Skeletal muscle satellite cell (primary cell): ENCODE measurements at regions not wholly inside any gene's neighbourhood (a gene's known extent, or its start where the extent isn't known, plus 50 kb on each side); places are given as distances from the start of the nearest gene placed in this dataset.
"Not testable (repeated sequence)": the region's sequence is repeated elsewhere in the genome, so short reads cannot be mapped to it uniquely, and the experiment has no call there.

Experiments used
- H3K27me3 ChIP-seq: 2 replicates; pipeline ENCODE4 v1.7.0; 2013; ENCODE audit warnings: low read length; ENCODE audit not compliant: control insufficient read depth, insufficient read depth
- H3K36me3 ChIP-seq: 2 replicates; pipeline ENCODE4 v1.7.0; 2013; ENCODE audit warnings: mild to moderate bottlenecking, control low read depth, low read length; ENCODE audit not compliant: insufficient read depth
- H3K4me1 ChIP-seq: 2 replicates; pipeline ENCODE4 v1.7.0; 2013; ENCODE audit warnings: low read length; ENCODE audit not compliant: control insufficient read depth, insufficient read depth
- H3K4me2 ChIP-seq: 2 replicates; pipeline ENCODE4 v1.7.0; 2013; ENCODE audit warnings: mild to moderate bottlenecking, low read length
- H3K4me3 ChIP-seq: 2 replicates; pipeline ENCODE4 v1.7.0; 2013; ENCODE audit warnings: low read length
- H3K9ac ChIP-seq: 2 replicates; pipeline ENCODE4 v1.7.0; 2013; ENCODE audit warnings: mild to moderate bottlenecking, low read depth, low read length, moderate library complexity
- H3K9me3 ChIP-seq: replicated peaks from 2 replicates; pipeline ENCODE4 v1.7.0; 2013; ENCODE audit warnings: mild to moderate bottlenecking, control low read depth, low read length

DNA sequence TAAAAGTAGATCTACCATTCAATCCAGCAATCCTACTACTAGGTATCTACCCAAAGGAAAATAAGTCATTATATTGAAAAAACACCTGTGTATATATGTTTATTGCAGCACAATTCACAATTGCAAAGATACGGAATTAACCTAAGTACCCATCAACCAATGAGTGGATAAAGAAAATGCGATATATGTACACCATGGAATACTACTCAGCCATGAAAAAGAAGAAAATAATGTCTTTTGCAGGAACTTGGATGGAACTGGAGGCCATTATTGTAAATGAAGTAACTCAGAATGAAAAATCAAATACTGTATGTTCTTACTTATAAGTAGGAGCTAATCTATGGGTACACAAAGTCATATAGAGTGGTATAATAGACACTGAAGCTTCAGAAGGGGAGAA, 63.4 kb upstream of the PITX1 start:
- Histone ChIP-seq H3K4me2 (no peak overlapping the region), H3K9me3 (no peaks in the 10 kb centered on the region), H3K27me3 (peaks cover 33% of the 10 kb centered on the region), H3K4me3 (no peak overlapping the region), H3K9ac (no peak overlapping the region), H3K4me1 (no peaks in the 10 kb centered on the region), H3K36me3 (no peaks in the 10 kb centered on the region)

DNA sequence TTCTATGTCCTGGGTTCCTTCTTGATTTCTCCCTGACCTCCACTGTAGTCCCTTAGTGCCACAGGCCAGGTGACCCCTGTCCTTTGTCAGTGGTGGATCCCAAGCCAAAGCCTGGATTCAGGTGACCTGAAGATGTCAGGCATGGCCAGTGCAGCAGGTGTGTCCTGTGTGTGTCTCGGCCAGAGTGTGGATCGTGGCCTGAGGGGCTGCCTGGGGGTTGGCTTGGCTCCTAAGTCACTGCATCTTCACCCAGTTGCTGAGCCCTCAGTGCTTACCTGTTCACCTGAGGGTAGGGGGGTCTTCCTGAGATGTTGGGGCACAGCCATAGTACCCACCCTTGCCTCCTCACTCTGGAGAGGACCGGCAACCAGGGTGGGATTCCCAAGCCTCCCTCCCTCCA, 61.8 kb upstream of the PITX1 start:
- H3K36me3 ChIP-seq = no peaks in the 10 kb centered on the region
- H3K4me3 ChIP-seq = no peak overlapping the region
- H3K27me3 ChIP-seq = peaks cover 25% of the 10 kb centered on the region
- no peaks in the 10 kb centered on the region for H3K4me1 ChIP-seq
- H3K9me3 ChIP-seq = no peaks in the 10 kb centered on the region
- H3K9ac ChIP-seq = no peak overlapping the region
- H3K4me2 ChIP-seq = no peak overlapping the region

DNA sequence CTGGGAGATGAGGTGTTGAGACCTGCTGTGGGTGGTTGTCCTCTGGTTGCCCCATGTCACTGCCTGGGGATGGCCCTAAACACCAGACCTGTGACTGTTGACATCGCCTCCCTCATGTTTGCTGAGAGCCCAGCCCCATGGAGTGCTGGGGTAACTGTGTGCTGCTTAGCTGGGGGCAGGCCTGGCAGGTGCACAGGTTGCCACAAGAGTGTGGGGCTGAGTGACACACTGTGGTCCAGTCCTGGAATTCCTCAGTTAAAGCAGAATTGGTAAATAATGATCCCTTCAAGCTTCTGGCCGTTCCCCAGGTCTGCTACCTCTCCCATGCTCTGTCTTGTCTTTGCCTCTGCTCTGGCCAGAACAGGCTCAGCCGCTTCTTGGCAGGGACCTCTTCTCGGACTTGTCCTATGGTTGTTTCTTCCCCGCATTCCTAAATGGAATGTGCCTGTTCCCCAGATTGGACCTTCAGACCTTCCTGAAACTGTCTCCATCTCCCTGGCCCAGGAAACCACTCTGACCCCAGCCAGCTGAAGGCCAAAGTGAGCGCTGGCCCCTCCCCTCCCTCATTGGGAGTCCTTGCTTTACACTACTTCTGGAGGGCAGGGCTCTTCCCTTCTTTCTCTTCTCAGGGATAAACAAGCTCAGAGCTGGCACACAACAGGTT, 61.2 kb upstream of the PITX1 start:
- no peaks in the 10 kb centered on the region for H3K36me3 ChIP-seq
- no peak overlapping the region for H3K4me2 ChIP-seq
- H3K9ac ChIP-seq = no peak overlapping the region
- no peaks in the 10 kb centered on the region for H3K4me1 ChIP-seq
- no peaks in the 10 kb centered on the region for H3K9me3 ChIP-seq
- no peak overlapping the region for H3K4me3 ChIP-seq
- peaks cover 18% of the 10 kb centered on the region for H3K27me3 ChIP-seq

DNA sequence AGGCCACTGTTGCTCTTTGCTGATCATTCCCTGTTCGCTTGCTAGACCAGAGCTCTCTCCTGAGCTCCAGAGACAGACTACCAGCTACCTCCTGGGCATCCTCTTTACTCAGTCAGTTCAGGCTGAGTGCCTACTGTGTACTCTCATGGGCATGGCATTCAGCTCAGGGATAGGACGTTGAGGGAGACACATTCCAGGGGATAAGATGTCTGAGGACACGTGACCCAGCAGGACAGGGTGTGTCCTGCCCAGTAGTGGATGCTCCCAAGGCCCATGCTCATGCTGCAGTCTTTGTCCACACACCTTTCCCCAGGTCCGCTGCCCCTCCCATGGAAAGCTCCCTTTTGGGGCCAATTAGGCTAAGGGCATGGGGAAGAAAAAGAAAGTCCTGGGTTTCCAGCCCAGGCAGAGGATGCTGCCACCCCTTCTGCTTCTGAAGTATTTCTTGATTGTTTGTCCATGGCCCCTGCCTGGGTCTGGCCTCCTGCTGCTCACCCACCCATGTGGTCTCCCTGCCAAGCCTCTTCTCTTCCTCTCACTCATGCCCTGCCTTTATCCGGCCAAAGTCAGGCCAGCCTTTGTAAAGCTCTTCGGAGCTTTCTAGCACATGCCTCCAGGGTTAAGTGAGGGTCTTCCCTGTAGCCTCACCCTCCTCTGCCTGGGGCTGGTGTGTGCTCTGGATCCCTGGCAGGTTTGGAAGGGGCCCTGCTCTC, 60.5 kb upstream of the PITX1 start:
- Histone ChIP-seq H3K9ac (no peak overlapping the region), H3K36me3 (no peaks in the 10 kb centered on the region), H3K4me3 (no peak overlapping the region), H3K4me1 (no peaks in the 10 kb centered on the region), H3K9me3 (no peaks in the 10 kb centered on the region), H3K4me2 (no peak overlapping the region), H3K27me3 (peaks cover 18% of the 10 kb centered on the region)

DNA sequence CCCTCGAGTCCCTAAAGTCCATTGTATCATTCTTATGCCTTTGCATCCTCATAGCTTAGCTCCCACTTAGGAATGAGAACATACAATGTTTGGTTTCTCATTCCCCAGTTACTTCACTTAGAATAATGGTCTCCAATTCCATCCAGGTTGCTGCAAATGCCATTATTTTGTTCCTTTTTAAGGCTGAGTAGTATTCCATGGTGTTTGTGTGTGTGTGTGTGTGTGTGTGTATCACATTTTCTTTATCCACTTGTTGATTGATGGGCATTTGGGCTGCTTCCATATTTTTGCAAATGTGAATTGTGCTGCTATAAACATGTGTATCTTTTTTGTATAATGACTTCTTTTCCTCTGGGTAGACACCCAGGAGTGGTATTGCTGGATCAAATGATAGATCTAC, 59.5 kb upstream of the PITX1 start:
- peaks cover 25% of the 10 kb centered on the region for H3K27me3 ChIP-seq
- H3K4me2 ChIP-seq, H3K9me3 ChIP-seq, H3K36me3 ChIP-seq, H3K4me1 ChIP-seq, H3K4me3 ChIP-seq, H3K9ac ChIP-seq: not testable (repeated sequence)

DNA sequence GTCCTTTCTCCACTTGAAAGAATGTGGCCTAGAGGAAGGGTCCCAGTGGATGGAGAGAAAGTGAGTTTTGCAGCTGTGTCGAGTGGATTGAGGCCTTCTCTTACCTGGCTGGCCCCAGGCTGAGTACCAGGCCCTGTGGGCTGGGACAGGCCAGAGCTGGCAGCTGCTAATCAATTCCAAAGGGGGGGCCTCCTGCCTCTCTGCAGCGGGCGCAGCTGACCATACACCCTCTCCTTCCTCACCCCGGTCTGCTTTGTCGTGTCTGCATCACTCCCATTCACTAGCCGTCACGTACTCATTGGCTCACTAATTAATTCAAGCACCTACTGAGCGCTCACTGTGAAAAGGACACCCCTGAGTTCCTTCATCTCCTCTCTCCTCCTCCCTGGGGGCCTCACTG, 58.4 kb upstream of the PITX1 start:
- Histone ChIP-seq H3K4me1 (no peaks in the 10 kb centered on the region), H3K36me3 (no peaks in the 10 kb centered on the region), H3K9me3 (no peaks in the 10 kb centered on the region), H3K4me2 (no peak overlapping the region), H3K9ac (no peak overlapping the region), H3K27me3 (peaks cover 34% of the 10 kb centered on the region), H3K4me3 (no peak overlapping the region)

DNA sequence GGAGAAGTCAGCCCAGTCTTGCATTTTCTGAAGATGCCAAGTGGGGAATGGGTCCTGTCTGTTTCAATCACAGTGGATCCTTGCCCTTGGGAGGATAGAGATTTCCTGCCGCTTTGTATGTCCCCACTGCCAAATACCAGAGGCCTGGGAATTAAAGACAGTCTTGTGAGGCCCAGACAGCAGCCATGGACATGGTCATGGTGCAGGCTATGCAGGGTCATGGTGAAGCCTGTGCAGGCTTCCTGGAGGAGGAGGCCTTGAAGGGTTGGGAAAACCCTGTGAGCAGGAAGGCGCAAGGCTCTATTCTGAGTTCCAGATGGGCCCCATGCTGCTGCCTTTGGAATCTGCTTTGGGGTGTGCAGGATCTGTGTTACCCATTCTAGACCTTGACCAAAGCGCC, 57.3 kb upstream of the PITX1 start:
- no peak overlapping the region for H3K4me3 ChIP-seq
- no peak overlapping the region for H3K4me2 ChIP-seq
- no peaks in the 10 kb centered on the region for H3K9me3 ChIP-seq
- peaks cover 39% of the 10 kb centered on the region for H3K27me3 ChIP-seq
- H3K9ac ChIP-seq = no peak overlapping the region
- no peaks in the 10 kb centered on the region for H3K4me1 ChIP-seq
- H3K36me3 ChIP-seq = no peaks in the 10 kb centered on the region

DNA sequence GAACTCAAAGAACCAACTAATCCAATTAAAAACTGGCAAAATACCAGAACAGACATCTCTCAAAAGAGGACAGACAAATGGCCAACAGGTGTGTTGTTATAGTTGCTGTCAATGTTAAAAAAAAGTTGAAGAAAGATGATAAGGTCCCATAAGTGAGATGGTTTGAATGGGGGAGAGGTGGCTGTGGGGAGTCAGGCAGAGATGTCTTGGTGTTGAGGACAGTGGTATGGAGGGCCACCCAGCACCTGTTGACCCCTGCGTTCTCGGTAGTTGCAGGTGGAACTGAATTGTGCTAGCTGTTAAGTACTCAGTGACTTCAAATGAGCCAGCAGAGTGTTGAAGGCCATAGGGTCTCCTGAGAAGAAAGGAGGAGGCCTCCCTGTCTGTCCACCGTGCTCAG, 55.9 kb upstream of the PITX1 start:
- H3K9me3 ChIP-seq = no peaks in the 10 kb centered on the region
- no peak overlapping the region for H3K4me2 ChIP-seq
- no peak overlapping the region for H3K9ac ChIP-seq
- no peak overlapping the region for H3K4me3 ChIP-seq
- no peaks in the 10 kb centered on the region for H3K36me3 ChIP-seq
- H3K4me1 ChIP-seq = no peaks in the 10 kb centered on the region
- H3K27me3 ChIP-seq = peaks cover 35% of the 10 kb centered on the region

DNA sequence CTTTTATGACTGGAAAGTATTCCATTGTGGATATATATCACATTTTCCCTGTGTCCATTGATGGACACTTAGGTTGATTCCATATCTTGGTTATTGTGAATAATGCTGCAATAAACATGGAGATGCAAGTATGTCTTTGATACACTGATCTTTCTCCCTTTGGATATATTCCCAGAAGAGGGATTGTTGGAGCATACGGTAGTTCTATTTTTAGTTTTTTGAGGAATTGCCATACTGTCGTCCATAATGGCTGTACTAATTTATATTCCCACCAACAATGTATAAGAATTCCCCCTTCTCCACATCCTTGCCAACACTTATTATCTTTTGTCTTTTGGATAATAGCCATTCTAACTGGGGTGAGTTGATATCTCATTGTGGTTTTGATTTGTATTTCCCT, 54.9 kb upstream of the PITX1 start:
- Histone ChIP-seq H3K9me3 (no peaks in the 10 kb centered on the region), H3K4me3 (no peak overlapping the region), H3K9ac (no peak overlapping the region), H3K4me1 (no peaks in the 10 kb centered on the region), H3K27me3 (peaks cover 35% of the 10 kb centered on the region), H3K4me2 (no peak overlapping the region), H3K36me3 (no peaks in the 10 kb centered on the region)

DNA sequence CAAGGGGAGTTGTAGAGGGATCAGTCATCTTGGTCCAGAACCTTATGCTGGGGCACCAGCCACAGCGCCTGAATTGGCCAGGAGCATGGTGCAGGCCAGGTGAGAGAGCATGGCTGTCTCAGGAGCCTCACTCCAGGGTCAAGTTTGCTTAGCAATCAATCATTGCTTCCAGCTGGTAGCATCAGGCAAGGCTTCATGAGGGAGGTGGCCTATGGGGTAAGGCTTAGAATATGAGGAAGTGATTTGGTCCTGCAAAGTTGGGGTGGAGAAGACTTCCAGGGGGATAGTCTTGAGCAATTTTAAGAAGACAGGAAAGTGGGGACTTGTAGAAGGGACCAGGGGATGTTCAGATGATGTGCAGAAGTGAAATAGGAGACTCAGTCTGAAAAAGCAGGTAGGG, 53.9 kb upstream of the PITX1 start:
- no peaks in the 10 kb centered on the region for H3K36me3 ChIP-seq
- H3K27me3 ChIP-seq = peaks cover 35% of the 10 kb centered on the region
- H3K4me1 ChIP-seq = no peaks in the 10 kb centered on the region
- no peak overlapping the region for H3K4me2 ChIP-seq
- no peaks in the 10 kb centered on the region for H3K9me3 ChIP-seq
- H3K9ac ChIP-seq = no peak overlapping the region
- H3K4me3 ChIP-seq = no peak overlapping the region

DNA sequence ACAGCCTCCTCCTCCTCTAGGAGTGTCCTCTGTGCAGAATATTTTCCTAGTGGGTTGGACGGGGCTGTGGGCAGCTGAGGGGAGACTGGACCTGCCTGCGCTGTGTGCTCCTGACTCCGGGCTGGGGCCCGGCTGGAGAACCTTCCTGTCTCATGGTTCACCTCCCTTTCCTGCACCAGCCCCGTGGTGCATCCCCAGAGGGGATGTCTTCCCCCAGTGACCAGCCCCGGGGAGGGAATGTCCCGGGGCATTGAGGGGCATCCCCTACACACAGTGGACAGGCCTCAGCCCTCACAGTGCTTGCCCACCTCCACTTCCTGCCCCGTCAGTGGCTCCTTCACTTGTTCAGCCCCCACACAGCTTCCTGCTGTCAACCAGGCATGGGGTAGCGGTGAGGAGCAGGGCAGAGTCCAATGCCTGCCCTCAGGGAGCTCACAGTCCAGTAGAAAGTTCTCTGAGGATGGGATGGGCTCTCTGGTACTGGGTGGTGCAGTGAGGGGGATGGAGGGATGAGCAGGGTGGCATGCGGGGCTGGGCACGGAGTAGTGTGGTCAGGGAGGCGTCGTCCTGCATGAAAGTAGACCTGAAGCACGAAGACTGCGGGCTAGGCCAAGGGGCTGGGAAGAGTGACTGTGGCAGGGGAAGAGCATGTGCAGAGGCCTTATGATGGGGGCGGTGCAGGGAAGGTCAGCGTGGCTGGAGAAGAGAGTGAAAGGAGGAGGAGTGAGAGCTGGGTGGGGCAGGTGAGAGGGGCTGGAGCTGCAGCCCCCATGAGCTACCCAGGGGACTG, 52.1 kb upstream of the PITX1 start:
- Histone ChIP-seq H3K4me1 (no peaks in the 10 kb centered on the region), H3K4me3 (no peak overlapping the region), H3K27me3 (peaks cover 25% of the 10 kb centered on the region), H3K9ac (no peak overlapping the region), H3K9me3 (peaks cover 5% of the 10 kb centered on the region), H3K36me3 (no peaks in the 10 kb centered on the region), H3K4me2 (no peak overlapping the region)
